ENCODE measurements at regions not wholly inside any gene's neighbourhood (a gene's known extent, or its start where the extent isn't known, plus 50 kb on each side); places are given as distances from the start of the nearest gene placed in this dataset.
"Not testable (repeated sequence)": the region's sequence is repeated elsewhere in the genome, so short reads cannot be mapped to it uniquely, and the experiment has no call there.

DNA sequence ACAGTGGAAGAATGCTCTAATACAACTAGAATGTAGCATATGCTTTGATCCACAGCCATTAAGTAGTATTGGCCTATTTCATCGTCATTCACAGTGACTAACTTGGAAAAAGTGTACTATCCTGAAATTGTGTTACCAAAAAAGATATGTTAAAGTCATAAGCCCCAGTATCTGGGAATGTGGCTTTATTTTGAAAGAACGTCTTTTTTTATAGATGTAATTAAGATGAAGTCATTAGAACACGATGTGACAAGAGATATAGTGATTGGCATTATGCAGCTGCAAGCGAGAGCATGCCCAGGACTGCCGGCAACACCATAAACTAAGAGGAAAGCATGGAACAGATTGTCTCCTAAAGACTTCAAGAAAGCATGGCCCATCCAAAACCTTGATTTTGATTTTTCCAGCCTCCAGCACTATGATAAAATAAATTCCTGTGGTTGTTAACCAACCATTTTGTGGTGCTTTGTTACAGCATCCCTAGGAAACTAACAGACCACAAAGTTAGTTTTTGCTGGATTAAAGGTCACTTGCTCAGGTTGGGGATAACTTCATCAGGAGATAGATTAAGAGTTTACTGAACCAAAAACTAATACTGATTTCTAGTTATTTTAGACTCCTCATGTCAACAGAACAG, 870.6 kb upstream of the LRRC4C start:
- no peak for DNase-seq

DNA sequence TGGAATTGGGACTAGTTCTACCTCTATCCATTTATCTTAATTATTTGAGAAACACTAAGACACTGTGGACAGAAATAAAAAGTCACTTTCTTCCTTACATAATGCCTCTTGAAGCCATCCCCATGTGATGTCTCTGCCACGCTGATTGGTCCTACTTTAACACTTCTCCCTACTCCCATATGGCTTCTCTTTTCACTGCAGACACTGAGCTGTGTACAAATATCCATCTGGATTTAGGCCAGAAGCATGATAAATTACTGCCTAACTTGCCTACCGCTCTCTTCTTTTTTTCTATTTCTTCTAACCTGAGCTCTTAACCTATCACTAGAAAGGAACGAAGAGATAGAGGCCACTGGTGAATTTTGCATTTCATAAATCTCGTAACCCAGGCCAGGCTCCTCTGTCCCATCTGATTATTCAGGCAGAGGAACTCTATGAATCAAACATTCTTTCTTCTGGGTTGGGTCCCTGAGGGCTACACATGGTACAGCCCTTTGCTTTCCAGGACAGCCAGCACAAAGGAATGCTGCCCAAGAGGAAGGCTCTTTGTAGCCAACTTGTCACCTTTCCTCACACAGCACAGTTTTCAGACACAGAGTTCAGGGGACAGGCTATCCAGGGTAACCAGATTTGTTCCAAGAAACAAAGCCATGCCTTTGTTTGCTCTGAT, 878.5 kb upstream of the LRRC4C start:
- no peak for DNase-seq

DNA sequence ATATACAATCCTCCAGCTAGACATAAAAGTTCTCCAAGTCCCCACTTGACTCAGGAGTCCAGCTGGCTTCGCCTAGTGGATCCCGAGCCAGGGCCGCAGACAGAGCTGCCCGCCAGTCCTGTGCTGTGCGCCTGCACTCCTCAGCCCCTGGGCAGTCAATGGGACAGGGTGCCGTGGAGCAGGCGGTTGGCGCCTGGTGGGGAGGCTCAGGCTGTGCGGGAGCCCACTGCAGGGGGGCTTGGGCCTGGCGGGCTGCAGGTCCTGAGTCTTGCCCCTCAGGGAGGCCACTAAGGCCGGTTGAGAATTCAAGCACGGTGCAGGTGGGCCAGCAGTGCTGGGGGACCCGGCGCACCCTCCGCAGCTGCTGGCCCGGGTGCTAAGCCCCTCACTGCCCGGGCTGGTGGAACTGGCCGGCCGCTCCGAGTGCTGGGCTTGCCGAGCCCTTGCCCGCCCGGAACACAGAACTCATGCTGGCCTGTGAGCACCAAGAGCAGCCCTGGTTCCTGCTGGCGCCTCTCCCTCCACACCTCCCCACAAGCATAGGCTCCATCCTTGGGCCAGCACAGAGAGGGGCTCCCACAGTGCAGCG, 884.8 kb upstream of the LRRC4C start:
- no peak for DNase-seq

DNA sequence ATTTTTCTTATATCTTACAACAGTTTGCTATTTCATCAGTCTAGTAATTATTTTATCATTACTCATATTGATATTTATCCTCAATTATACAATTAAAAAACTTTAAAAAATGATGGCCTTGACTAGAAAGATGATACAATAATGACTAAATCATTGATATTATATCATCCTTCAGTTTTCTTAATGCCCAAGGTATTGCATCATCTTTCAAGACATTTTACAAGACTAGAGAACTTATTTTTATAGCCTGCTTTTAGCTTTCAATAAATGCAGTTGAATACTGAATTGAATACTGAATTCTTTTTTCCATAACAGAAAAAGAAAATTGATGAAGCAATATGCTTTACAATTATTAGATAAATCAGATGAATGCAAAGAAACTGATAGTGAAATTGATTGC, 886.5 kb upstream of the LRRC4C start:
- no peak for DNase-seq

DNA sequence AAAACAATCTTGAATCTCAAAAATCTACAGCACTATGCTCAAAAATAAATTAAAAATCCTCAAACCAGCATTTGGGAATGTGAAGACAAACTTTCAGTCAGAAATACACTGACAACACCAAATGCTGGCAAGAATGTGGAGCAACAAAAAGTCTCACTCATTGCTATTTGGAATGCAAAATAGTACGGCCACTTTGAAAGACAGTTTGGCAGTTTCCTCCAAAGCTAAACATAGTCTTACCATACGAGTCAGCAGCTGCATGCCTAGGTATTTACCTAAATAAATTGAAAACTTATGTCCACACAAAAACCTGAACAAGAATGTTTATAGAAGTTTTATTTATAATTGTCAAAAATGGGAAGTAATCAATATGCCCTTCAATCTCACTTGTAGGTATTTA, 904.2 kb upstream of the LRRC4C start:
- DNase-seq = no peak

DNA sequence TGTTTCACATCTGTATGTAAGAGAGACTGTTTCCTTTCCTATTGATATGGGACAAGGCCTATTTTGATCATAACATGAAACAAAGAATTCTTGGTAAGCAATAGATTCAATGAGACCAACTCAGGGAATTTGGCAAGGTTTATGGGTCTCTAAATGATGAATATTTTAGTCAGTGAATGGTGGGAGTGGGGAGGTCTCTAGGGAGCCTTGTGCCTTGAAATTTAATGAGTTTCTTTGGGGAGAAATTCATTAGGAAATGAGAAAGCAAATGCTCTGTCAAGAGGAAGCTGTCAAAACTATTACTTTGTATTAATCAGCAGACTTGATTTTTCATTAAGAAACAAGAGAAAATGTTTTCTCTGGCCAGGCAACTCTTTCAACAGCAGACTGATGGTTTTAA, 921.7 kb upstream of the API5 start:
- DNase-seq = no peak

DNA sequence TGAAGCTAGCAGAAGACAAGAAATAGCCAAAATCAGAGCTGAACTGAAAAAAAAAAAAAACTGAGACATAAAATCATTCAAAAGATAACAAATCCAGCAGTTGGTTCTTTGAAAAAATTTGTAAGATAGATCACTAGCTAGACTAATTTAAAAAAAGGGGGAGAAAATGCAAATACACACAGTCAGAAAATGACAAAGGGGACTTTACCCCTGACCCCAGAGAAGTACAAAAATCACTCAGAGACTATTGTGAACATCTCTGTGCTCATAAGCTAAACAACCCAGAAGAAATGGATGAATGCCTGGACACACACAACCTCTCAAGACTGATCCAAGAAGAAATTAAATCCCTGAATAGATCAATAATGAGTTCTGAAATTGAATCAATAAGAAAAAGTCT, 914.3 kb upstream of the API5 start:
- DNase-seq = no peak

DNA sequence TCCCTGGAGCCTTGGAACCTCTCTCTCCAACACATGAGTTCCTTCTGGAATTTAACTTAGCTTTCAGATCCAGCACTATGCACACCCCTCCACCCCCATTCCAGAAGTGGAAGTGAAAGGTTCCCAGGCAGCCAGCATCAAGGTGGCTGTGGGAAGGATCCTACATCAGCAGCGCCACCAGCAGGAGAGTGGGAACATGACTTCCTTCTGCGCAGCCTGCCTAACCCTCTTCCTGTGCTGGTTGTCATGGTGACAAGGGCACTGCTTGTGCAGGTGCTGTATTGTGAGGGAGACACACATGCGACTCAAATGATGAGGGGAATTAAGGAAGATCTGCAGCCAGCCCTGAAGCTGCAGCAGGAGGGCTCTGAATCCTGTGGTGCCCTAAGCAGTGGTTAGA, 904.5 kb upstream of the API5 start:
- peak; percentile 75 to 78 for DNase-seq

DNA sequence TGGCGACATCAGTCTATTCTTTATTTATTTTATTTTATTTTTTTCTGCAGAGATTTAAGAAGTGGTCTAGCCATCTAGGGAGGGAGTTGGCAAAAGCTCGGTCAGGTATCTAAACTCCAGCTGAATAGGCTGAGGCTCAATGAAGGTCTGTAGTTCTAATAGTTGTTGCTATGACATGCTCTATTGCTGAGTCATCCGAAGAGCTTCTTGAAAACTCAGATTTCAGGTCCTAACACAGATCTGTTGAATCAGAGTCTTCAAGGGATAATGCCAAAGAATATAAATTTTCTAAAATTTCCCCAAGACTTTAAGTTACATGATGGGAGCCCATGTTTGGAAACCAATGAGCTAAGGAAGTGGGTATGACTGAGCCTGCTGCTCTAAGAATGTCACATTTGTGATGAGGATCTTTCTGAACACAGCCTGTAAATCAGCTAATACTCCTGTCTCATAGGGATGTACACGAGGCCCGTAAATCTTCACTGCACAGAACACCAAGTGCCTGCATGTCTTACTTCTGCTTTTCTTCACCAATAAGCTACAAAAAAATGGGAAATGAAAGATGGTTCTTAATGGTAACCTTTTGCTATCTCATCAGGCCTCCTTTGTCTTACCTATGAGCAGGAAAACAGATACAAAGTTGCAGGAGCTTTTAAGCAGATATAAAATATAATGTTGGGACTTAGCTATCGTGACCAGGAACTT, 901.4 kb upstream of the API5 start:
- DNase-seq = no peak

DNA sequence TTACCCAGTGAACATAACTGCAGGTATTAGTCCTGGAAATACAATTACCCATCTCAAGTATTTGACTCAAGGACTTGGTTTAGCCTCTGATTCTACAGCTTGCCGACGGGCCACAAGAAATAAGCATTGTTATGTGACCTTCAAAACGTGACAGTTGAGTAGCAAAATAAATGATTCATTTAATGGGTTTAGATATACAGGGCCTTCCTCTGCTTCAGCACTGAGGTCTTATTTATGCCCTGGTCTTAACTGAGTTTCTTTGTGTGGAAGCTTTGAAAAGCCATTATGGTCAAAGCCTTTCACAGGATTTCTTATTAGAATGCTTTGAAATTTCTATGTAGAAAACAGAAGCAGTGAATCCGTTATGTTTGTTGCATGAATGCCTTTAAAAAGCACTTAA, 899.2 kb upstream of the API5 start:
- DNase-seq = peak in 1 of 2 experiments; percentile 1

DNA sequence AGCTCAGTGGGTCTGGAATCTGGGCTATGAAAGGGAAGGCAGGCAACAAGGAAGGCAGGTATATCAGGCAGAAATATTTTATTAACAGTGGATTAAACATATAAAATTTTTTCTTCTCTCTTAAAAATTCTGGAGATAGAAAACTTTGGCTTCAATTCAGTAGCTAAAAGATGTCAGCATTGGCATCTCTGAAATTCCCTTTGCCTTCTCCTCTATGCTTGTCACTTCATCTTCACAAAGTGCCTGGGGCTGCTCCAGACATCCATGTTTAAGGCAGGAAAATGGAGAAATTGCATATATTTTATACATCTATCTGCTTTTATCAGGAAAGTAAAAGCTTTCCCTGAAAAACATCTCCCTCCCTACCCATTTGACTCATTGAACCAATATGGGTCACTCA, 894.1 kb upstream of the API5 start:
- no peak for DNase-seq

DNA sequence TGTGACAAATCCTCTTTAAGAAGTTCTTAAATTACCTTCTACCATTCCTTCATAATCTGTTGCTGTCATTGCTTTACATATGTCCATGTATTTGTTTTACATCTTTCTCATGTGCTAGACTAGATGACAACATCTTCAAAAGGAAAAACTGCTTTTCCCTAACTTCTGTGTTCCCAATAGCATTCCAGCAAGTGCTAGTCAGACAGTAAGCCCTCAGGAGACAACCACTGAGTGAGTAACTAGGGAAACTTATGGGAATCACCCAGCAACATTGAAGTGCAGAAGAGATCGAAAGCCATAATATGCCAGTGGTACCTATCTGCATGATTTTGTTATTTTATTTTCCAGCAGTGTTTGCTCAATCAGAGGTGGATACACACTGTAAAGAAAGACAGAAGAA, 889.7 kb upstream of the API5 start:
- no peak for DNase-seq

DNA sequence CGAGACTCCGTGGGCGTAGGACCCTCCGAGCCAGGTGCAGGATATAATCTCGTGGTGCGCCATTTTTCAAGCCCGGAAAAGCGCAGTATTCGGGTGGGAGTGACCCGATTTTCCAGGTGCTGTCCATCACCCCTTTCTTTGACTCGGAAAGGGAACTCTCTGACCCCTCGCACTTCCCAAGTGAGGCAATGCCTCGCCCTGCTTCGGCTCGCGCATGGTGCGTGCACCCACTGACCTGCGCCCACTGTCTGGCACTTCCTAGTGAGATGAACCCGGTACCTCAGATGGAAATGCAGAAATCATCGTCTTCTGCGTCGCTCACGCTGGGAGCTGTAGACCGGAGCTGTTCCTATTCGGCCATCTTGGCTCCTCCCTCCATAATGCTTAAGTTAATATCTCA, 876.9 kb upstream of the API5 start:
- not testable (repeated sequence) for DNase-seq

DNA sequence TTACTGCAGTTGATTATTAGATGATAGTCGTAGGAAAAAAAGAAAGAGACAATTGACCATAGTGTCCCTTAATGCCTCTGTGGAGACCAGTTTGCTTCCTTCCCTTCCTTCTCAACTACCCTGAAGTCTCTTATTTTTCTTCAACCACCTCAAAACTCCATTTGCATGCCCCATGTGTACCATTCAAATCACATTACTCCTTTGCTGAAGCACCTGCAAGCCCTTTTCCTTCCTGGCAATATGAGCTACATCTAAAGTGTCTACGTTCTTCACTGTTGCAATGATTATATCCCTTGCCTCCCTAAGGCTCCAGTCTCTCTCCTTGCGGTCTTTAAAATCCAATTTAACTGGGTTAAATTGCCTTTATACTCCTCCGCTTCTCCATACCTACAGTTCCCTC, 867.4 kb upstream of the API5 start:
- DNase-seq = no peak

DNA sequence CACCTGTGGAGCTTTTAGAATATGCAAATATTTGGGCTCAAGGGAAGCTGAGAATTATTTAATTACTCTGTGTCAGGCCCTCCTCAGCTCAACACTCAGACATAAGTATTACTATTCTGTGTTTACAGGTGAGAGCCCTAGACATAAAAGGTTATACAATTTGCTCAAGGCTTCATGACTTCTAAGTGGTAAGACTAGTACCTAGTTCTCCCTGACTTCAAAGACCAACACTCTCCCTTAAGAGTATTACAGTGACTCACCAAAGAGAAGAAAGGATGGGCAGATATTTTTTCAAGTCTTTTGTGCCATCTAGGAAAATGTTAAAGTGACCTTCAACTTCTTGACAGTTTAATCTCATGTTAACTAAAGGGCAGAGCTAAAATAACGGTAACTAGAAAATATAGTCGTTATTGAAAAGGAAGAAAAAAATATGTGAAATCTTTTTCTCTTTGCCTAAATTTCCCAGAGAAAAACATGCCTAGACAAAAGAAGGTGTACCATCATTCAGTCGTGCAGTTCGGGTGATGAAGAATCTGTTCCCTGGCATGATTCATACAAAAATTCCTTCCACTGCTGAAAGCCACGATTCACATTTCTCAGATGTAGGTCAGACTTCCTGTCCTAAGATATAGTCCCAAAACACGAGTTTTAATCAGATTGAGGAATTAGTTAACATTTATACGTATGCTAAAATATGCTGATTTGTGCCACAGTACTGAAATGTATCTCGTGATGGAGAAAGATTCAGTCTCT, 849.1 kb upstream of the API5 start:
- DNase-seq = no peak

DNA sequence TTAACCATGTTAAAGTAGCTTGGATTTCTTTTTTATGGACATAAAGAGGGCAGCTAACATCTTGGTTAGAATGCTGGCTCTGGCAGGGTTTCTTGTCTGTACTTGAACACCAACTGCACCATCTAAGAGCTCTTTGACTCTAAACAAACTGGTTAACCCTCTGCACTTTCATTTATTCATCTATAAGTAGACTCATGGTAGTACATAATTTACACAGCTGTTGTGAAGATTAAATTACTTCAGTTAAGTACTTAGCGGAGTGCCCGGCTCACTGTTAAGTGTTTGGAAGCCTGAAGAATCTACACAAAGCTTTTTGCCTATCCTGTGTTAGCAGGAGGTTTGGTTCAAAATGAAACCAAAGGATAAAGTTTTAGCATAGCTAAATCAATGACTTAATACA, 846.2 kb upstream of the API5 start:
- peak; percentile 83 to 96 for DNase-seq

DNA sequence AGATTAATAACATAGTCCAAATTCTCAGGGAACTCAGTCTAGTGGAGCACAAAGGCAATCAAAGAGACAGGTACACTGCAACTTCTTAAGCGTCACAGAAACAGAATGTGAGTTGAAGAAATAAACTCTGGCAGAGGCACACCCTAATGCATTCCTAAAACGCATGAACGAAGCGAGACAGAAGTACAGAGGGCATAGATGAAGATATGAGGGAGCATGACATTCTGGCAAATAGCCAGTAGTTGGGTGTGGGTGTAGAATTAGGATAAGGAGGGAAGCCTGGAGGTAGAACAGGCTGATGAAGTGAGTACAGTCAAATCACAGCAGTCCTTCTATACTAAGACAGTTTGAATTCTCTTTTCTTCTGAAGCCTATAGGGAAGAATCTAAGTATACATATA, 838.7 kb upstream of the API5 start:
- DNase-seq = no peak

DNA sequence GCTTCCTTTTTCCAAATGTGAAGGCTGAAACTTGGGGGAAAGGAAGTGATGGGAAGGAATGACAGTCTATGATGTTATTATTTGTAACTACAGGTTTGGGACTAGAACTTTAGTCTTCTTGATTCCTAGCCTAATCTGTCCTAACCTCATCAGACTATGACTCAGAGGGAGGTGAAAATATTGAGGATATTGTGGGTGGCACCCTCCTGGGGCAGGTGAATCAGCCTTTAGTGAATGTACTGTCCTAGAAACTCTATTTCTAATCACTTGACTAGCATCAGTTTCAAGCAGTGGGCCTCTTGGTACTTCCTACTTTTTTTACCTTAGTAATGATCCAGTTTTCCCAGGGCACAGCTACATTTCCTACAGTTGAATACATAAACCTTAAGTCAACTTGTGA, 829.0 kb upstream of the API5 start:
- no peak for DNase-seq

DNA sequence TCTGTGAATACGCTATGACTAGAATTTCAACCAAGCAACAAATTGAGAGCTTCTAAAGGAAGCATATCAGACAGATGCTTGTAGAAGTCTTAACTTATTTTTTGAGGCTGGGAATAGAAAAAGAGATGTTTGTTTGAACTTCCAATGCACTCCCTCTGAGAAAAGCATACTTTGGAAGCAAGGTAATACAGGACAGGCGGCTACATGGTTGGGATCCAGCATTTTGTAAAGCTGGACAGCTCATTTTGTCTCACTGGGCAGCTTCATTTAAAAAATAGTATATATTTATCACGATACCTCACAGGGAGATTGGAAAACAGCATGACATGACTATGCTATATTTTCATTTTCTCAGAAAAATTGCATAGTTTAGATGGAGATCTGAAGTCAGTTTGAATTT, 821.3 kb upstream of the API5 start:
- DNase-seq = no peak

DNA sequence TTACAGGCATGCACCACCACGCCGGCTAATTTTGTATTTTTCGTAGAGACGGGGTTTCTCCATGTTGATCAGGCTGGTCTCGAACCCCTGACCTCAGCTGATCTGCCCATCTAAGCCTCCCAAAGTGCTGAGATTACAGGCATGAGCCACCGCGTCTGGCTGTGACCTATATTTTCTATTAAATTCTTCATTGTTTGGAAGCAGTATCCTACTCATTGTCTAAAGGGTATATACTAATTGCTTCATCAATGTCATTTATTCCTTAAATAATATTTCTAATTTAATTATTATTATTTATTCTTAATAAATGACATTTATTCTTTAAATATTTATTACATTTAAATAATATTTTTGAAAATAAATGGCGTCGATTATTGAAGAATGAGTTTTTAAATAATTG, 817.3 kb upstream of the API5 start:
- DNase-seq = no peak

DNA sequence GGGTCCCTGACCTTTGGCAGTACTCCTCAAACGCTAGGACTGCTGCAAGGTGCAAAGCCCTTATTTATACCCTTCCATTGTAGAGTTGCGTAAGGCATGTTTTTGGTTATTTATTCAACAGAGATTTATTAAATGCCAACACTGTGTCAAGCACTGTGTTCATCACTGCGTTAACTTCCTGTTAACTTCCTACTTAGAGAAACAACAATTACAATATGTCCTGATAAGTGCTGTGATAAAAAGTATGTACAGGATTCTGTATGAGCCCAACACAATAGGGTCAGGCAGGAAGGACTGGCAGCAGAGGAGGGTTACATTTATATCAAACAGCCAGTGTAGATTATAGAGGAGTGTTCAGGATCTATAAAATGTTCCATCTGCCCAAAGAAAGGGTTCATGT, 812.8 kb upstream of the API5 start:
- DNase-seq = no peak

DNA sequence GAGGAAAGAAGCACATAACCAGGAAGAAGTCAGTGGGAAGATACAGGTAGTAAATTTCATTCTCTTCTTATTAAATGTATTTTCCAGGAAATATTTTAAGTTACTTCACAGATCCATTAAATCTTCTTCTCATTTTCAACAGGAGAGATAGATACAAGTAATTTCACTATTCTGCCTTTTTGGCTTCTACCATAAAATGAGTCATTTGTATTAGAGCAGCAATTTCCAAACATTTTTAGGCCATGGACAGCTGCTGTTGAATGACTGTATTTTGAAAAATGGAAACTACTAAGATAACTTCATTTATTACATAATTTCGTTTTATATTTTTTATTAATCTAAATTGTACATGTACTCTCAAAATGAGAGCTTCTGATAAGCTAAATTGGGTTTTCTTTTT, 809.6 kb upstream of the API5 start:
- DNase-seq = no peak

DNA sequence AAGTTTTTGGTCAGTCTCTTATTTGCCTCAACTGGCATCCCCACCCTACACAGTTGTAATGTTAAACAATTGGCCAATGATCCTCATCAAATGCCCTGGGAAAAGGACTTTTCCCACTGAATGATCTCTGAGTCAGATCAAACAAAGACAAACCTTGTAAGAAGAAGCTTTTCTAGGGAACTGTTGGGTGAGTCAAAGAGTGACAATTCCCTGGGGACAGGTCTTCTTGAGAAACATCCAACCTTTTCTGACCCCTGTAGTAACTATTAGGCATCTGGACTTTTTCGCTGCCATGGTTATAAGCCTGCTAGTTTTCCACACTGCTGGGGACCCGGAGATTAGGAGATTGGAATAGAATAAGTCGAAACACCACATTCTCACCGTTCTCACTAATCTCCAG, 789.8 kb upstream of the API5 start:
- no peak for DNase-seq

Data from NCI-H187 (cell line).